ENCODE measurements at regions not wholly inside any gene's neighbourhood (a gene's known extent, or its start where the extent isn't known, plus 50 kb on each side); places are given as distances from the start of the nearest gene placed in this dataset.

DNA sequence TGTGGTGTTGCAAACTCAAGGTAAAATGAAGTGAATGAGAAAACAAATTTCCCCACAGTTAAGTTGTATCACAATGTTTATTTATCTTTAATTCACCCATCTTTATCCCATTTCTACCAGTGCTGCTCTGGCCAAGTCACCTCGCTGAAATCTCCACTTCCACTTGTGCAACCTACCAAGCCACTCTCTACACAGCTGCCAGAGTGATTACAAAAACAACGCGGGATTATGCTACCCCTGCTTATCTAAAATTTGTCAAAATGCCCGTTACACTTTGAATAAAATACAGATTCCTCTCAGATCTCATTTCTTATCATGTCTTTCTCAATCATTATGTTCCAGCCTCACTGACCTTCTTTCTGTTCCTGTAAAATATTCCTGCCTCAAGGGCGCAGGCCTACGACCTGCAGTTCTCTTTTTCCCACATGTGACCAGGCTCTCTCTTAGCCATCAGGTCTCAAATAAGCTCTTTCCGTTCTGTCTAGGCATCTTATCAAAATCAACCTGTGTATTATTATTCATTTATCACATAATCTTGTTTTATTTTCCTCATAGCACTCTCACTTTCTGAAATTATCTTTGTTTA lies 95.6 kb downstream of the NTMT2 start:
- TF ChIP-seq EZH2phosphoT487 (IDR thresholded peaks at IDR 0.05; ENCODE audit: low read depth), result no peak
- TF ChIP-seq, protein P1, sequence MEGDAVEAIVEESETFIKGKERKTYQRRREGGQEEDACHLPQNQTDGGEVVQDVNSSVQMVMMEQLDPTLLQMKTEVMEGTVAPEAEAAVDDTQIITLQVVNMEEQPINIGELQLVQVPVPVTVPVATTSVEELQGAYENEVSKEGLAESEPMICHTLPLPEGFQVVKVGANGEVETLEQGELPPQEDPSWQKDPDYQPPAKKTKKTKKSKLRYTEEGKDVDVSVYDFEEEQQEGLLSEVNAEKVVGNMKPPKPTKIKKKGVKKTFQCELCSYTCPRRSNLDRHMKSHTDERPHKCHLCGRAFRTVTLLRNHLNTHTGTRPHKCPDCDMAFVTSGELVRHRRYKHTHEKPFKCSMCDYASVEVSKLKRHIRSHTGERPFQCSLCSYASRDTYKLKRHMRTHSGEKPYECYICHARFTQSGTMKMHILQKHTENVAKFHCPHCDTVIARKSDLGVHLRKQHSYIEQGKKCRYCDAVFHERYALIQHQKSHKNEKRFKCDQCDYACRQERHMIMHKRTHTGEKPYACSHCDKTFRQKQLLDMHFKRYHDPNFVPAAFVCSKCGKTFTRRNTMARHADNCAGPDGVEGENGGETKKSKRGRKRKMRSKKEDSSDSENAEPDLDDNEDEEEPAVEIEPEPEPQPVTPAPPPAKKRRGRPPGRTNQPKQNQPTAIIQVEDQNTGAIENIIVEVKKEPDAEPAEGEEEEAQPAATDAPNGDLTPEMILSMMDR (IDR thresholded peaks at IDR 0.05; ENCODE audit: low read depth, low read length), result no peak

Measured in OCI-LY3 (cell line).